ENCODE measurements at regions not wholly inside any gene's neighbourhood (a gene's known extent, or its start where the extent isn't known, plus 50 kb on each side); places are given as distances from the start of the nearest gene placed in this dataset.

DNA sequence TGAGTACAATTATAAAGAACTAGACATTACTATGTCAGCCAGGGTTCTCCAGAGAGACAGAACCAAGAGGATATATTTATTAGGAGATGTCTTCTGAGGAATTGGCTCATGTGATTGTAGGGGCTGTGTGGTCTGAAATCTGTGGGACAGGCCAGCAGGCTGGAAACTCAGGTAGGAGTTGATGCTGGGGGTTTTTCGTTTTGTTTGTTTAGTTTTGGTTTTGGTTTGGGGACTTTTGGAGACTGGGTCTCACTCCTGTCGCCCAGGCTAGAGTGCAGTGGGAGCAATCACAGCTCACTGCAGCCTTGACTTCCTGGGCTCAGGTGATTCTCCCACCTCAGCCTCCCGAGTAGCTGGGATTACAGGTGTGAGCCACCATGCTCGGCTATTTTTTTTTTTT is 132.9 kb upstream of the ERRFI1 start:
- Histone ChIP-seq H3K4me1 (ENCODE audit: control insufficient read depth in 5 of 5, insufficient read depth in 5 of 5, low read length in 5 of 5) (peaks cover 0 to 18% (median 2%) of the 10 kb centered on the region in 5 donors), H3K27me3 (ENCODE audit: control insufficient read depth in 3 of 3, insufficient read depth in 3 of 3, low read length in 2 of 3) (no peaks in the 10 kb centered on the region), H3K27ac (ENCODE audit: low read depth in 1 of 2, low read length in 1 of 2) (no peak overlapping the region), H3K4me3 (no peak overlapping the region), H3K9me3 (ENCODE audit: control insufficient read depth in 4 of 4, insufficient read depth in 3 of 4, low read length in 3 of 4) (no peaks in the 10 kb centered on the region), H3K9ac (ENCODE audit: insufficient read depth in 1 of 2, low read length in 2 of 2) (no peak overlapping the region), H3K36me3 (ENCODE audit: control insufficient read depth in 4 of 4, insufficient read depth in 4 of 4, low read length in 4 of 4) (no peaks in the 10 kb centered on the region)
- no peak for ATAC-seq (ENCODE audit: insufficient read depth, low FRiP score)
- DNase-seq: no peak
- WGBS, 2 donors: 89 to 91% methylated on average over 4 of the region's 4 CpGs
- TF ChIP-seq, protein P1, sequence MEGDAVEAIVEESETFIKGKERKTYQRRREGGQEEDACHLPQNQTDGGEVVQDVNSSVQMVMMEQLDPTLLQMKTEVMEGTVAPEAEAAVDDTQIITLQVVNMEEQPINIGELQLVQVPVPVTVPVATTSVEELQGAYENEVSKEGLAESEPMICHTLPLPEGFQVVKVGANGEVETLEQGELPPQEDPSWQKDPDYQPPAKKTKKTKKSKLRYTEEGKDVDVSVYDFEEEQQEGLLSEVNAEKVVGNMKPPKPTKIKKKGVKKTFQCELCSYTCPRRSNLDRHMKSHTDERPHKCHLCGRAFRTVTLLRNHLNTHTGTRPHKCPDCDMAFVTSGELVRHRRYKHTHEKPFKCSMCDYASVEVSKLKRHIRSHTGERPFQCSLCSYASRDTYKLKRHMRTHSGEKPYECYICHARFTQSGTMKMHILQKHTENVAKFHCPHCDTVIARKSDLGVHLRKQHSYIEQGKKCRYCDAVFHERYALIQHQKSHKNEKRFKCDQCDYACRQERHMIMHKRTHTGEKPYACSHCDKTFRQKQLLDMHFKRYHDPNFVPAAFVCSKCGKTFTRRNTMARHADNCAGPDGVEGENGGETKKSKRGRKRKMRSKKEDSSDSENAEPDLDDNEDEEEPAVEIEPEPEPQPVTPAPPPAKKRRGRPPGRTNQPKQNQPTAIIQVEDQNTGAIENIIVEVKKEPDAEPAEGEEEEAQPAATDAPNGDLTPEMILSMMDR (IDR thresholded peaks at IDR 0.05; ENCODE audit: control extremely low read depth, extremely low read depth): no peak

DNA sequence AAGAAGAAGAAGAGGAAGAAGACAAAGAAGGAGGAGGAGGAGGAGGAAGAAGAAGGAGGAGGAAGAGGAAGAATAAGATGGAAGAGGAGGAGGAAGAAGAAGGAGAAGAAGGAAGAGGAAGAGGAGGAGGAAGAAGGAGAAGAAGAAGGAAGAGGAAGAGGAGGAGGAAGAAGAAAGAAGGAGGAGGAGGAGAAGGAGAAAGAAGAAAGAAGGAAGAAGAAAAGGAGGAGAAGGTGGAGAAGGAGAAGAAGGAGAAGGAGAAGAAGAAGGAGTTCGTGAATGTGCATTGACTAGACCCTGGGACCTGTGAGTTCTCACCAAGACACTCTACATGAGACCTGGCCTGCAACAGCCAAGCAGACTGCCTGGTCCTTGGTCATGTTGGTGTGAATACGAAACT is 131.7 kb upstream of the ERRFI1 start:
- no peaks in the 10 kb centered on the region for H3K27me3 ChIP-seq (ENCODE audit: control insufficient read depth in 3 of 3, insufficient read depth in 3 of 3, low read length in 2 of 3)
- DNase-seq (no peak), ATAC-seq (ENCODE audit: insufficient read depth, low FRiP score) (no peak)
- TF ChIP-seq, protein P1 (IDR thresholded peaks at IDR 0.05; ENCODE audit: control extremely low read depth, extremely low read depth): no peak
- no peak overlapping the region for H3K9ac ChIP-seq (ENCODE audit: insufficient read depth in 1 of 2, low read length in 2 of 2)
- H3K36me3 ChIP-seq (ENCODE audit: control insufficient read depth in 4 of 4, insufficient read depth in 4 of 4, low read length in 4 of 4): no peaks in the 10 kb centered on the region
- no peak overlapping the region for H3K4me3 ChIP-seq
- H3K4me1 ChIP-seq (ENCODE audit: control insufficient read depth in 5 of 5, insufficient read depth in 5 of 5, low read length in 5 of 5): peaks cover 0 to 15% (median 2%) of the 10 kb centered on the region in 5 donors
- no peaks in the 10 kb centered on the region for H3K9me3 ChIP-seq (ENCODE audit: control insufficient read depth in 4 of 4, insufficient read depth in 3 of 4, low read length in 3 of 4)
- 89 to 96% methylated on average over 2 of the region's 2 CpGs for WGBS, 2 donors
- H3K27ac ChIP-seq (ENCODE audit: low read depth in 1 of 2, low read length in 1 of 2): no peak overlapping the region

DNA sequence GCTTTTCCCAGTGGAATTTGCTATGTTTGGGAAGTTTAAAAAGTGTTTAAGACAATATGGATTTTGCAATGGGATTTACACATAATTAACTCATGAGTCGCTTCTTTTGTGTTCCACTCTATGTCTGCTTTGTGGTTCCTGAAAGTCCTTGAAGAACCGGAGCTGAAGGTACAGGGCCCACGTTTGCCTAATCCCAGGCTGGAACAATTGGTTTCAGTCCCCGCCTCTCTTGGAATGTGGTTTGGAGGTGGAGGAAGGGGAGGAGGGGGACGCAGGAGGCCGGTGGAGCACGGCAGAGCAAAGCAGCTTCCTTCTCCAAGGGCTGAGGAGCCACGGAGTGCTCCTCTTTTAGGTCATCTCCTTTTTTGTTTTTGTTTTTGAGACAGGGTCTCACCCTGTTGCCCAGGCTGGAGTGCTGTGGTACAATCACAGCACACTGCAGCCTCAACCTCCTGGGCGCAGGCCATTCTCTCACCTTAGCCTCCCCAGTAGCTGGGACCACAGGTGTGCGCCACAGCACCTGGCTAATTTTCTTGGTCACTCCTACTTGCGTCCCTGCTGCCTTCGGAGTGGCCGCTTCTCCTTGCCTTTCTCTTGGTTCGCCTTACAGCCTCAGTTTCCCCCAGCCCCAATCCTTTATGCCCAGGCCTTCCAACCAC is 129.5 kb upstream of the ERRFI1 start:
- Histone ChIP-seq H3K4me1 (ENCODE audit: control insufficient read depth in 5 of 5, insufficient read depth in 5 of 5, low read length in 5 of 5) (peaks cover 0 to 15% (median 2%) of the 10 kb centered on the region in 5 donors), H3K9ac (ENCODE audit: insufficient read depth in 1 of 2, low read length in 2 of 2) (no peak overlapping the region), H3K36me3 (ENCODE audit: control insufficient read depth in 4 of 4, insufficient read depth in 4 of 4, low read length in 4 of 4) (no peaks in the 10 kb centered on the region), H3K27ac (ENCODE audit: low read depth in 1 of 2, low read length in 1 of 2) (no peak overlapping the region), H3K27me3 (ENCODE audit: control insufficient read depth in 3 of 3, insufficient read depth in 3 of 3, low read length in 2 of 3) (no peaks in the 10 kb centered on the region), H3K4me3 (no peak overlapping the region), H3K9me3 (ENCODE audit: control insufficient read depth in 4 of 4, insufficient read depth in 3 of 4, low read length in 3 of 4) (no peaks in the 10 kb centered on the region)
- 55 to 58% methylated on average over 14 of the region's 14 CpGs for WGBS, 2 donors
- TF ChIP-seq, protein P1 (IDR thresholded peaks at IDR 0.05; ENCODE audit: control extremely low read depth, extremely low read depth): no peak
- no peak for ATAC-seq (ENCODE audit: insufficient read depth, low FRiP score)
- peak in 2 of 3 donors; percentile 39 to 69 for DNase-seq

DNA sequence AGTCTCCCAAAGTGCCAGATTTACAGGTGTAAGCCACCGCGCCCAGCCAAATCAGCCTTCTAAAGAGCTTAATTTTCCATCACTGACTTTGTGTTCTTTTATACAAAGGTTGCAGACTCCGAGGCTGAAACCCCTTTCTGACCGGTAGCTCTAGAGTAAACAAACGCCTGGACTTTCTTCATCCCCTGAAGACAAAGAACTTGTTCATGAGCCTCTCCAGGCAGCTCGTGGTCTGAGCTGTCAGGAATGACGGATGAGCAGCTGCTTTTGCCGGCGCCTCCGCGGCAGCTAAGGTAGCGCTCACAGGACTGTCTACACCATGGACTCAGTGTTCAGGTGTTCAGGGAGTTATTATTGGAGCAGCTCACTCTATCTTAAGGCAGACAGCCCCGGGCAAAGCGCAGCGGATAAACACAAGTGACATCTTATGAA is 128.5 kb upstream of the ERRFI1 start:
- no peak overlapping the region for H3K4me3 ChIP-seq

More for the DNA sequence above, 128.5 kb upstream of the ERRFI1 start:
- ATAC-seq (ENCODE audit: insufficient read depth, low FRiP score) (no peak), DNase-seq (peak; percentile 29 to 67 (median 37))
- Histone ChIP-seq H3K27ac (ENCODE audit: low read depth in 1 of 2, low read length in 1 of 2) (no peak overlapping the region), H3K9ac (ENCODE audit: insufficient read depth in 1 of 2, low read length in 2 of 2) (no peak overlapping the region), H3K36me3 (ENCODE audit: control insufficient read depth in 4 of 4, insufficient read depth in 4 of 4, low read length in 4 of 4) (no peaks in the 10 kb centered on the region), H3K4me1 (ENCODE audit: control insufficient read depth in 5 of 5, insufficient read depth in 5 of 5, low read length in 5 of 5) (peaks cover 0 to 15% (median 2%) of the 10 kb centered on the region in 5 donors), H3K9me3 (ENCODE audit: control insufficient read depth in 4 of 4, insufficient read depth in 3 of 4, low read length in 3 of 4) (no peaks in the 10 kb centered on the region), H3K27me3 (ENCODE audit: control insufficient read depth in 3 of 3, insufficient read depth in 3 of 3, low read length in 2 of 3) (no peaks in the 10 kb centered on the region)
- TF ChIP-seq, protein P1 (IDR thresholded peaks at IDR 0.05; ENCODE audit: control extremely low read depth, extremely low read depth): no peak
- 31 to 43% methylated on average over 15 of the region's 15 CpGs for WGBS, 2 donors
